ENCODE measurements at regions not wholly inside any gene's neighbourhood (a gene's known extent, or its start where the extent isn't known, plus 50 kb on each side); places are given as distances from the start of the nearest gene placed in this dataset.

- H3K4me3 ChIP-seq (ENCODE audit: low read depth, low read length), result no peak overlapping the region
- H3K36me3 ChIP-seq (ENCODE audit: control insufficient read depth, insufficient read depth, low read length), result no peaks in the 10 kb centered on the region
- H3K27me3 ChIP-seq (ENCODE audit: control insufficient read depth, insufficient read depth, low read length), result no peaks in the 10 kb centered on the region
- no peak for DNase-seq (ENCODE audit: low read depth)
- TF ChIP-seq CTCF (IDR thresholded peaks at IDR 0.05; ENCODE audit: insufficient read depth, low read length, poor library complexity, severe bottlenecking), result no peak
Measured at GRCh38 chr17:31702041-31702440, 157.0 kb downstream of the COPRS start.

- no peaks in the 10 kb centered on the region for H3K27me3 ChIP-seq (ENCODE audit: control insufficient read depth, insufficient read depth, low read length)
- no peak overlapping the region for H3K4me3 ChIP-seq (ENCODE audit: low read depth, low read length)
- no peak for TF ChIP-seq CTCF (IDR thresholded peaks at IDR 0.05; ENCODE audit: insufficient read depth, low read length, poor library complexity, severe bottlenecking)
- H3K36me3 ChIP-seq (ENCODE audit: control insufficient read depth, insufficient read depth, low read length), result no peaks in the 10 kb centered on the region
- no peak for DNase-seq (ENCODE audit: low read depth)
Measured at GRCh38 chr17:31700973-31701372, 158.1 kb downstream of the COPRS start.

GRCh38 chr17:31699886-31700285 lies 159.2 kb downstream of the COPRS start:
- H3K4me3 ChIP-seq (ENCODE audit: low read depth, low read length), result no peak overlapping the region
- H3K36me3 ChIP-seq (ENCODE audit: control insufficient read depth, insufficient read depth, low read length), result no peaks in the 10 kb centered on the region
- no peak for TF ChIP-seq CTCF (IDR thresholded peaks at IDR 0.05; ENCODE audit: insufficient read depth, low read length, poor library complexity, severe bottlenecking)
- no peak for DNase-seq (ENCODE audit: low read depth)
- H3K27me3 ChIP-seq (ENCODE audit: control insufficient read depth, insufficient read depth, low read length), result no peaks in the 10 kb centered on the region

GRCh38 chr17:31699281-31699680 lies 159.8 kb downstream of the COPRS start:
- no peak overlapping the region for H3K4me3 ChIP-seq (ENCODE audit: low read depth, low read length)
- TF ChIP-seq CTCF (IDR thresholded peaks at IDR 0.05; ENCODE audit: insufficient read depth, low read length, poor library complexity, severe bottlenecking), result no peak
- DNase-seq (ENCODE audit: low read depth), result no peak

GRCh38 chr17:31698751-31699150 lies 160.3 kb downstream of the COPRS start:
- no peak for TF ChIP-seq CTCF (IDR thresholded peaks at IDR 0.05; ENCODE audit: insufficient read depth, low read length, poor library complexity, severe bottlenecking)
- H3K27me3 ChIP-seq (ENCODE audit: control insufficient read depth, insufficient read depth, low read length), result no peaks in the 10 kb centered on the region
- H3K4me3 ChIP-seq (ENCODE audit: low read depth, low read length), result no peak overlapping the region
- no peaks in the 10 kb centered on the region for H3K36me3 ChIP-seq (ENCODE audit: control insufficient read depth, insufficient read depth, low read length)
- no peak for DNase-seq (ENCODE audit: low read depth)

More at GRCh38 chr17:31699281-31699680, 159.8 kb downstream of the COPRS start:
- Histone ChIP-seq H3K27me3 (ENCODE audit: control insufficient read depth, insufficient read depth, low read length) (no peaks in the 10 kb centered on the region), H3K36me3 (ENCODE audit: control insufficient read depth, insufficient read depth, low read length) (no peaks in the 10 kb centered on the region)

- Histone ChIP-seq H3K36me3 (ENCODE audit: control insufficient read depth, insufficient read depth, low read length) (no peaks in the 10 kb centered on the region), H3K27me3 (ENCODE audit: control insufficient read depth, insufficient read depth, low read length) (peaks cover 3% of the 10 kb centered on the region), H3K4me3 (ENCODE audit: low read depth, low read length) (no peak overlapping the region)
- no peak for DNase-seq (ENCODE audit: low read depth)
- TF ChIP-seq CTCF (IDR thresholded peaks at IDR 0.05; ENCODE audit: insufficient read depth, low read length, poor library complexity, severe bottlenecking), result no peak
Measured at GRCh38 chr17:31697838-31698237, 161.2 kb downstream of the COPRS start.
